GM12873 (cell line): ENCODE measurements at regions not wholly inside any gene's neighbourhood (a gene's known extent, or its start where the extent isn't known, plus 50 kb on each side); places are given as distances from the start of the nearest gene placed in this dataset.

Experiments
- CTCF ChIP-seq: IDR thresholded peaks from 2 replicates; pipeline ENCODE4 v1.5.1; 2012; ENCODE audit warnings: low read depth, mild to moderate bottlenecking, moderate library complexity, low read length, control low read depth; ENCODE audit not compliant: insufficient read depth; ENCODE audit errors: missing control alignments

- no peak for TF ChIP-seq CTCF
Measured at GRCh38 chr20:57012691-57013090, 253.8 kb downstream of the BMP7 start.

- TF ChIP-seq CTCF = no peak
Measured at GRCh38 chr20:57013217-57013616, 253.2 kb downstream of the BMP7 start.

GRCh38 chr20:57013741-57014140 lies 252.7 kb downstream of the BMP7 start:
- no peak for TF ChIP-seq CTCF

- no peak for TF ChIP-seq CTCF
Measured at GRCh38 chr20:57020364-57020763, 246.1 kb downstream of the BMP7 start.

- TF ChIP-seq CTCF = no peak
Measured at GRCh38 chr20:57022306-57022705, 244.1 kb downstream of the BMP7 start.

- TF ChIP-seq CTCF = no peak
Measured at GRCh38 chr20:57023007-57023406, 243.4 kb downstream of the BMP7 start.

GRCh38 chr20:57023997-57024396 lies 242.4 kb downstream of the BMP7 start:
- TF ChIP-seq CTCF = no peak
